Esophagus (tissue), 2 donors: ENCODE measurements at regions not wholly inside any gene's neighbourhood (a gene's known extent, or its start where the extent isn't known, plus 50 kb on each side); places are given as distances from the start of the nearest gene placed in this dataset.

ENCODE experiments used
- H3K27ac ChIP-seq, 2 donors: one replicate each; pipeline ENCODE4 v1.5.1; 2013; ENCODE audit warnings: low read depth in 2 of 2, mild to moderate bottlenecking in 2 of 2, inconsistent platforms in 1 of 2, low read length in 1 of 2, moderate library complexity in 1 of 2
- H3K27me3 ChIP-seq, 2 donors: one replicate each; pipeline ENCODE4 v1.6.1; 2013; ENCODE audit warnings: low read length in 2 of 2, control low read depth in 1 of 2, mild to moderate bottlenecking in 1 of 2; ENCODE audit not compliant: insufficient read depth in 2 of 2, control insufficient read depth in 1 of 2
- H3K36me3 ChIP-seq, 2 donors: one replicate each; pipeline ENCODE4 v1.6.1; 2013; ENCODE audit warnings: low read length in 1 of 2; ENCODE audit not compliant: control insufficient read depth in 2 of 2, insufficient read depth in 2 of 2
- H3K4me1 ChIP-seq, 2 donors: one replicate each; pipeline ENCODE4 v1.6.1; 2013; ENCODE audit warnings: low read length in 1 of 2; ENCODE audit not compliant: control insufficient read depth in 2 of 2, insufficient read depth in 2 of 2
- H3K4me3 ChIP-seq, 2 donors: one replicate each; pipeline ENCODE4 v1.5.1; 2013; ENCODE audit warnings: low read length in 2 of 2, mild to moderate bottlenecking in 2 of 2, low read depth in 1 of 2, moderate library complexity in 1 of 2
- H3K9me3 ChIP-seq, 2 donors: one replicate each; pipeline ENCODE4 v1.6.1; 2013; ENCODE audit warnings: mild to moderate bottlenecking in 2 of 2, low read depth in 1 of 2, low read length in 1 of 2, moderate library complexity in 1 of 2; ENCODE audit not compliant: control insufficient read depth in 2 of 2, insufficient read depth in 1 of 2
- WGBS, 2 donors: extraction: QIAGEN DNeasy Blood & Tissue Kit; methylation state at CpG; one replicate each; pipeline ENCODE4 v1.1.7; 2013; 5-methylcytosine and 5-hydroxymethylcytosine counted together
- donor health status: healthy with polysubstance abuse.
- donor health status: Bipolar disorder and iron deficiency.

DNA sequence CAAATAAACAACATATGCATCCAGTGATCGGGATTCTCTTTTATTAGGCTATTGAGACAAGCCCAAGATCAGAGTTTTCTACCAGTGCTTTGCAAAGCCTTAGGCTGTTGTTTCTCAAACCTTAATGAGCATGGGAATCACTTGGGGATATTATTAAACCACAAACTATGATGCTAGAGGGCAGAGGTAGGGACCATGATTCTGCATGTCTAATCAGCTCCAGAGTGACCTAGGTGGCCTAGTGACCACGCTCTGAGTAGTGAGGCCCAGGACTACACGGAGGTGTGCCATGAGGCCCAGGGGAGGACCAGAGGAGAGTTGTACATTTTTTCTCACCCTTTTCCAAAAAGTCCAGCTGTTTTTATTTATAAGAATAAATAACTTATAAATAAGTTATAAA is 298.5 kb upstream of the TLE4 start:
- no peaks in the 10 kb centered on the region for H3K27me3 ChIP-seq
- H3K9me3 ChIP-seq: peaks cover 0 to 5% of the 10 kb centered on the region in 2 donors
- H3K27ac ChIP-seq: no peak overlapping the region
- H3K4me1 ChIP-seq: no peaks in the 10 kb centered on the region
- WGBS, 2 donors: 81 to 92% methylated on average over 3 of the region's 3 CpGs
- no peak overlapping the region for H3K4me3 ChIP-seq
- H3K36me3 ChIP-seq: no peaks in the 10 kb centered on the region

DNA sequence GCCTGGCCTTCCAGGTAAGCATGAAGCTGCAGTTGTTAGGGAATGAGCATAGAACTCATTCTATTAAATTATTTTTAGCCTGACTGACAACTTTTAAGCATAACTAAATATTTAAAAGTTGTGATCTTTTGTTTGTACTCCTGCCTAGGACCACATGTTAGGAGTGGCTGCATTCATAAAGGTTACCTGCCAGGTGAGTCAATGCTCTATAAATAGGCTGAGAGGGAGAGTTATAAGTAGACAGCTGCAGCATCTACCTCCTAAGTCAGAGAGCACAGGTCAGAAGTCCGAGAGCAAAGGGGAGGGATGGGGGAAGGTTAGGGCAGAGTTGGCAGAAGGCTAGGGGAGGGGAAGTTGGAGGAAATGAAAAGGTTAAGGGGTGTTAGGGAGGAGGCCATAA is 292.4 kb upstream of the TLE4 start:
- no peaks in the 10 kb centered on the region for H3K27me3 ChIP-seq
- WGBS, 2 donors: 52 to 60% methylated on average over 1 of the region's 1 CpG

DNA sequence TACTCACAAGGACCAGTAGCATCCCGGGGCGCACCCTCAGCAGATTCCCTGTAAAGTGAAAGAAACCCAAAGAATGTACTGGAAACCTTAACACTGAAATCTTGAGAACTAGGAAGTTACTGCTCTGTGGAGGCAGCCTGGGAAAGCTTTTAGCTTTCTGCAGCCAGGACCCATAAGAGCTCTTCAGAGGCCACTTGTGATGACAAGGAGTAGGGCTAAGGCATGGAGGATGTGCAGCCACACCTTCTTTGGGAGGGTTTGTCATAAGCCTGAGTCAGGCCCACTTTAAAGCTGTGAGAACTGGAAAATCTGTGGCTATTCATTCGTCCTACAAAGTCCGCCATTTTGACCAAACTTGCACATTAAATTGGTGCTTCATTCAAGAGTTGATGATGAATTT is 291.1 kb upstream of the TLE4 start:
- H3K4me3 ChIP-seq: no peak overlapping the region
- H3K4me1 ChIP-seq: no peaks in the 10 kb centered on the region
- no peaks in the 10 kb centered on the region for H3K36me3 ChIP-seq
- no peaks in the 10 kb centered on the region for H3K27me3 ChIP-seq
- H3K9me3 ChIP-seq: peaks cover 0 to 5% of the 10 kb centered on the region in 2 donors
- 95 to 96% methylated on average over 4 of the region's 4 CpGs for WGBS, 2 donors
- no peak overlapping the region for H3K27ac ChIP-seq

More for the DNA sequence above, 292.4 kb upstream of the TLE4 start:
- Histone ChIP-seq H3K27ac (no peak overlapping the region), H3K4me3 (no peak overlapping the region), H3K36me3 (no peaks in the 10 kb centered on the region), H3K9me3 (peaks cover 0 to 5% of the 10 kb centered on the region in 2 donors), H3K4me1 (no peaks in the 10 kb centered on the region)

DNA sequence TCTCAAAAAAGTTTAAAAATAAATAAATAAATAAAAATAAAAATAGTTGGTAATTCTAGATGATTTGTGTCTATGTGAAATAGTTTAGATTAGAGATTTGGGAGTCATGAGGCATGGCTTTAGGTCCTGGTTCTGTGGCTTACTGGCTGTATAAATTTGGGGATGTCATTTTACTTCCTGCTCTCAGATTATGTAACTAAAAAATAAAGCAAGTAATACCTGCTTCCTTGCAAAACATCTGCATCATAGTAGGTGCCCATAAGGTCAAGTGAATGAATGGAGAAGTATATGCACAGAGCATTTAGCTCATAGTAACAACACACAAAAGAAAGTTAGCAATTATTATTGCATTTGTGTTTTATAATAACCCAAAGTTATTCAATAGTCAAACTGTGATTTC is 287.7 kb upstream of the TLE4 start:
- Histone ChIP-seq H3K27ac (no peak overlapping the region), H3K36me3 (no peaks in the 10 kb centered on the region), H3K4me3 (no peak overlapping the region)

GRCh38 chr9:79286992-79287707 is 284.6 kb upstream of the TLE4 start:
- H3K36me3 ChIP-seq: no peaks in the 10 kb centered on the region
- WGBS, 2 donors: 57 to 64% methylated on average over 7 of the region's 7 CpGs
- H3K4me1 ChIP-seq: no peaks in the 10 kb centered on the region
- no peak overlapping the region for H3K4me3 ChIP-seq
- H3K9me3 ChIP-seq: no peaks in the 10 kb centered on the region
- H3K27me3 ChIP-seq: no peaks in the 10 kb centered on the region
- H3K27ac ChIP-seq: no peak overlapping the region

More for the DNA sequence above, 287.7 kb upstream of the TLE4 start:
- no peaks in the 10 kb centered on the region for H3K4me1 ChIP-seq
- H3K9me3 ChIP-seq: no peaks in the 10 kb centered on the region
- H3K27me3 ChIP-seq: no peaks in the 10 kb centered on the region

DNA sequence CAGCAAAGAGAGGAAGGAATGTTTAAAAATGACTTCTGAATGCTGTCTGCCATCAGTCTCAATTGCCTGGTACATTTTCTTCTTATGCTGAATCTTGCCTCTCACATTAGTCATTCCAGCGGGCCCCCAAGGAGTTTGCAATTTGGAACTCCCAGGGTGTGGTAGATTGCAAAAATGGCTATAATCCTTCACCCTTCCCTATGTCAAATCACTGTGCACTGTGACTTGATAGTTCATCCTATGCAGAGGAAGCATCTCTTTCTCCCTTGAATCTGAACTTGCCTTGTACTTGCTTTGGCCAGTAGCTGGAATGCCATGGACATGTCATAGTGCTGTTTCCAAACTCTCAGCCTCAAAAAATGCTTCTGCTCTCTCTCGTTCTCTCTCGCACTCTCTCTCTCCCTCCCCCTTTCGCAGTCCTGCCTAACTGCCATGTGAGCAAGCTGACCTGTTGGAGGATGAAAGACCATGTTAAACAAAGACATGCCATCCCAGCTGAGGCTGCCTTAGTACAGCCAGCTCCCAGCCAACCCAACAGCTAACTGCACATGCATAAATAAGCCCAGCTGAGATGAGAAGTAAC is 284.0 kb upstream of the TLE4 start:
- no peaks in the 10 kb centered on the region for H3K4me1 ChIP-seq
- no peaks in the 10 kb centered on the region for H3K36me3 ChIP-seq
- 72 to 78% methylated on average over 4 of the region's 4 CpGs for WGBS, 2 donors
- no peaks in the 10 kb centered on the region for H3K9me3 ChIP-seq
- no peak overlapping the region for H3K4me3 ChIP-seq
- no peak overlapping the region for H3K27ac ChIP-seq
- H3K27me3 ChIP-seq: no peaks in the 10 kb centered on the region

DNA sequence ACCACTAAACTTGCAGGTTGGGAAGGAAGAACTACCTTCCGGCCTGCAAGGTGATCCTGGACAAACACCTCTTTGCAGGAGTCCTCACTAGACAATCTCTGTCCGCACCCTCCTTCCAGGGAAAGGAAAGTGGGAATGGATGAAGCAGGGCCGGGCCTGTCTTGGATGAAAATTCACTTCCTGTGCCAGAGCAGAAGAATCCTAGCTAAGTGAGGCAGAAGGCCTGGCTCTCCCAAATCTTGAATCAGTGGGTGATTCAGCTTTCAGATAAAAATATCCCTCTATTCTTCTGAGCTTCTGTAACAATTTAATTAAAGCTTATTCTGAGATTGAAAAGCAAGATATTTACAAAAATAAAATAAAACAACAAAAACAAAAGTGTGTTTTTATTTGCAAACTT is 281.9 kb upstream of the TLE4 start:
- no peaks in the 10 kb centered on the region for H3K36me3 ChIP-seq
- no peak overlapping the region for H3K27ac ChIP-seq
- H3K4me3 ChIP-seq: no peak overlapping the region
- H3K4me1 ChIP-seq: no peaks in the 10 kb centered on the region
- WGBS, 2 donors: 80 to 81% methylated on average over 3 of the region's 3 CpGs
- H3K27me3 ChIP-seq: no peaks in the 10 kb centered on the region
- H3K9me3 ChIP-seq: no peaks in the 10 kb centered on the region

DNA sequence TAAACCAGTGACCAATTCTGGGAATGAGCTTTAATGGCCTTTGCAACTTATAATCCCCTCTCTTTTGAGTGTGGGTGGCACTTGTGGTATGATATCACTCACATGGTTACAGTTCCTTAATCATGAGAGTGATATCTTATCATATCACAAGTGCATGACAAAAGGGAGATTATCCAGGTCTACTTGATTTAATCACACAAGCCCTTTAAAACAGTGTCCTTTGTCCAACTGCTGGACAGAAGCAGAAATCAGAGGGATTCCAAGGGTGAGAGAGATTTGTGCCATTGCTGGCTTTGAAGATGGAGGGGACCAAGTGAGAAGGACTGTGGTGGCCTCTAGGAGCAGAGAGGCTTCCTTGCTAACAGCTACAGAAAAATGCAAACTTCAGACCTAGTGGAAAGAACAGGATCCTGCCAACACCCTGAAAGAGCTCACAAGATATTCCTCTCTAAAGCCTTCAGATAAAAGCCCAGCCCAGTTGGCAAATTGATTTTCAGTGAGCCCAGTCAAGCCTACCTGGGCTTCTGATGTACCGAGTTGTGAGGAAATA is 279.0 kb upstream of the TLE4 start:
- Histone ChIP-seq H3K36me3 (no peaks in the 10 kb centered on the region), H3K27me3 (no peaks in the 10 kb centered on the region), H3K27ac (no peak overlapping the region), H3K4me3 (no peak overlapping the region), H3K4me1 (no peaks in the 10 kb centered on the region), H3K9me3 (no peaks in the 10 kb centered on the region)
- 0 to 30% methylated on average over 1 of the region's 1 CpG for WGBS, 2 donors

DNA sequence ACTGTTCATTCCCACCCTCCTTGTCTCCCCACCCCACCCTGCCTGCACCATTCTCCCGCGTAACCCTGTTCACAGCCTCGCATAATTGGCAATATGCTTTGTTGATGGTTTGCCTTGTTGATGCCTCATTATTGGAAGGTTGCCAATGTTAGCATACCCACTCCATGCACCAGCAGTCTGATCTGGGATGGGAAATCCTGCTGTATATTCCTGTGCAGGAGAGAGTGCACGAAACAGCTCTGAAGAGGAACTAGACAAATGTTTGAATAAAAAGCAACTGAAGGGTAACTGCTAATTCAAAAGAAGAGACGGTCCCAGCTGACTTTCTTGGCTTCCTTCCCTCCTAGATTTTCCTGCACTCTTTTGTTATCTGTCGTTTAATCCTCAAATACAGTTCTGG is 271.7 kb upstream of the TLE4 start:
- WGBS, 2 donors: 45 to 58% methylated on average over 6 of the region's 6 CpGs
- Histone ChIP-seq H3K36me3 (no peaks in the 10 kb centered on the region), H3K27ac (no peak overlapping the region), H3K27me3 (no peaks in the 10 kb centered on the region), H3K4me3 (no peak overlapping the region), H3K9me3 (no peaks in the 10 kb centered on the region), H3K4me1 (no peaks in the 10 kb centered on the region)

DNA sequence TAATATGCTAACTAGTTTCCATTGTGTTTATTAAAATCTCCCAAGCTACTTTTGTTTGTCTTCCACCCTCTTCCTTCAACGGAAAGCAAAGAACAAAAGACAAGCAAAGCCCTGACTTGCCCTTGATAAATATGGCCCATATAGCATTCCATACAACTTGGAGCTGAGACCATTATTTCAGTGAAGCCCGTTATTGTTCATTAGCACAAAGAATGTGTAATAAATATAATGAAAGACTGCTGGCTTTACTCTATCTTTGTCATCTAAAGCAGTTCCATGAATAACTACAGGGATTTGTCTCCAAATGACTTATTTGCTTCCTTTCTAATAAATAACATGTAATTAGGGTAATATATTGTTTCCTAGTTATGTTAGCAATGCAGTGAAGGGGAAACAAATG is 270.7 kb upstream of the TLE4 start:
- Histone ChIP-seq H3K36me3 (no peaks in the 10 kb centered on the region), H3K27me3 (no peaks in the 10 kb centered on the region), H3K4me3 (no peak overlapping the region), H3K9me3 (no peaks in the 10 kb centered on the region), H3K27ac (no peak overlapping the region), H3K4me1 (no peaks in the 10 kb centered on the region)
- WGBS, 2 donors: 27 to 43% methylated on average over 2 of the region's 2 CpGs
